H9 (cell line): ENCODE measurements at regions not wholly inside any gene's neighbourhood (a gene's known extent, or its start where the extent isn't known, plus 50 kb on each side); places are given as distances from the start of the nearest gene placed in this dataset.
"Not testable (repeated sequence)": the region's sequence is repeated elsewhere in the genome, so short reads cannot be mapped to it uniquely, and the experiment has no call there.

Source experiments
- DNase-seq: peaks from one replicate; pipeline ENCODE4 v3.0.0-alpha.2; 2017
- H2AFZ ChIP-seq: one replicate; pipeline ENCODE4 v1.6.1; 2013; ENCODE audit warnings: mild to moderate bottlenecking, low read length, control low read depth, moderate library complexity
- H2AK5ac ChIP-seq: 2 replicates; pipeline ENCODE4 v1.6.1; 2013; ENCODE audit warnings: low read length, control low read depth, mixed read lengths; ENCODE audit not compliant: insufficient read length
- H2BK120ac ChIP-seq: one replicate; pipeline ENCODE4 v1.6.1; 2013; ENCODE audit warnings: low read depth, mild to moderate bottlenecking, low read length, control low read depth, inconsistent platforms; ENCODE audit not compliant: poor library complexity, severe bottlenecking
- H2BK12ac ChIP-seq: 2 replicates; pipeline ENCODE4 v1.6.1; 2013; ENCODE audit warnings: low read length, control low read depth, mixed read lengths, low read depth; ENCODE audit not compliant: insufficient read length
- H2BK15ac ChIP-seq: 2 replicates; pipeline ENCODE4 v1.6.1; 2013; ENCODE audit warnings: low read depth, low read length, control low read depth
- H2BK20ac ChIP-seq: one replicate; pipeline ENCODE4 v1.6.1; 2013; ENCODE audit warnings: low read depth, mild to moderate bottlenecking, low read length, control low read depth, inconsistent platforms; ENCODE audit not compliant: poor library complexity, severe bottlenecking
- H2BK5ac ChIP-seq: 2 replicates; pipeline ENCODE4 v1.6.1; 2013; ENCODE audit warnings: low read length, control low read depth, mixed read lengths; ENCODE audit not compliant: insufficient read length
- H3K14ac ChIP-seq: 2 replicates; pipeline ENCODE4 v1.6.1; 2013; ENCODE audit warnings: low read length, control low read depth; ENCODE audit not compliant: insufficient read depth
- H3K18ac ChIP-seq: 2 replicates; pipeline ENCODE4 v1.6.1; 2013; ENCODE audit warnings: low read depth, mild to moderate bottlenecking, mixed read lengths, low read length, control low read depth; ENCODE audit not compliant: insufficient read length
- H3K23ac ChIP-seq: 2 replicates; pipeline ENCODE4 v1.6.1; 2013; ENCODE audit warnings: low read length, control low read depth, mixed read lengths, low read depth; ENCODE audit not compliant: insufficient read length
- H3K23me2 ChIP-seq: 2 replicates; pipeline ENCODE4 v1.6.1; 2013; ENCODE audit warnings: low read depth, mild to moderate bottlenecking, mixed read lengths, low read length, control low read depth; ENCODE audit not compliant: insufficient read length, poor library complexity, severe bottlenecking
- H3K27ac ChIP-seq: 2 replicates; pipeline ENCODE4 v1.5.1; 2013; ENCODE audit warnings: low read length, control low read depth, mixed read lengths, low read depth; ENCODE audit not compliant: insufficient read length
- H3K27me3 ChIP-seq: 2 replicates; pipeline ENCODE4 v1.6.1; 2013; ENCODE audit warnings: low read length, control low read depth, inconsistent platforms; ENCODE audit not compliant: insufficient read depth
- H3K4ac ChIP-seq: 2 replicates; pipeline ENCODE4 v1.6.1; 2013; ENCODE audit warnings: low read depth, mild to moderate bottlenecking, control low read depth, inconsistent platforms, low read length, moderate library complexity
- H3K4me1 ChIP-seq: 2 replicates; pipeline ENCODE4 v1.6.1; 2013; ENCODE audit warnings: low read length, control low read depth, inconsistent platforms; ENCODE audit not compliant: insufficient read depth
- H3K4me2 ChIP-seq: 2 replicates; pipeline ENCODE4 v1.6.1; 2013; ENCODE audit warnings: low read length, control low read depth, mixed read lengths; ENCODE audit not compliant: insufficient read length, insufficient read depth
- H3K56ac ChIP-seq: 2 replicates; pipeline ENCODE4 v1.6.1; 2013; ENCODE audit warnings: low read depth, mild to moderate bottlenecking, mixed read lengths, low read length, control low read depth; ENCODE audit not compliant: insufficient read length
- H3K79me1 ChIP-seq: 2 replicates; pipeline ENCODE4 v1.6.1; 2013; ENCODE audit warnings: low read depth, mild to moderate bottlenecking, moderate library complexity, low read length, control low read depth, inconsistent platforms; ENCODE audit not compliant: insufficient read depth, poor library complexity, severe bottlenecking
- H3K79me2 ChIP-seq: 2 replicates; pipeline ENCODE4 v1.6.1; 2013; ENCODE audit warnings: low read length, control low read depth, inconsistent platforms; ENCODE audit not compliant: insufficient read depth
- H3K9ac ChIP-seq: 2 replicates; pipeline ENCODE4 v1.6.1; 2013; ENCODE audit warnings: low read length, control low read depth, mixed read lengths; ENCODE audit not compliant: insufficient read length; ENCODE audit errors: extremely low read depth
- H3K9me3 ChIP-seq: one replicate; pipeline ENCODE4 v1.6.1; 2013; ENCODE audit warnings: low read depth, low read length, inconsistent platforms; ENCODE audit not compliant: control insufficient read depth
- H3T11ph ChIP-seq: one replicate; pipeline ENCODE4 v1.6.1; 2013; ENCODE audit warnings: mild to moderate bottlenecking, low read length, control low read depth, inconsistent platforms
- H4K20me1 ChIP-seq: one replicate; pipeline ENCODE4 v1.6.1; 2013; ENCODE audit not compliant: control insufficient read depth, insufficient read length, insufficient read depth
- H4K5ac ChIP-seq: 2 replicates; pipeline ENCODE4 v1.6.1; 2013; ENCODE audit warnings: low read depth, mild to moderate bottlenecking, mixed read lengths, low read length, control low read depth; ENCODE audit not compliant: insufficient read length
- H4K8ac ChIP-seq: replicated peaks from 2 replicates; pipeline ENCODE4 v1.6.1; 2013; ENCODE audit warnings: low read length, control low read depth, mixed read lengths, low read depth; ENCODE audit not compliant: insufficient read length
- H4K91ac ChIP-seq: 2 replicates; pipeline ENCODE4 v1.6.1; 2013; ENCODE audit warnings: low read depth, mild to moderate bottlenecking, moderate library complexity, mixed read lengths, low read length, control low read depth; ENCODE audit not compliant: insufficient read length
- H3K27ac Mint-ChIP-seq, 3 experiments: 2 replicates in 2 of 3; 3 replicates in 1 of 3; pipeline ENCODE4 v1.8.0; 2020 to 2021; ENCODE audit warnings: mixed read lengths in 3 of 3, mild to moderate bottlenecking in 1 of 3, moderate library complexity in 1 of 3
- H3K27me3 Mint-ChIP-seq: 2 replicates; pipeline ENCODE4 v1.8.0; 2021; ENCODE audit warnings: low read depth, mild to moderate bottlenecking, moderate library complexity, mixed read lengths
- H3K36me3 Mint-ChIP-seq, 3 experiments: 2 replicates in 2 of 3; 3 replicates in 1 of 3; pipeline ENCODE4 v1.8.0; 2020 to 2021; ENCODE audit warnings: low read depth in 3 of 3, mixed read lengths in 3 of 3; ENCODE audit not compliant: insufficient read depth in 1 of 3
- H3K4me1 Mint-ChIP-seq, 2 experiments: 2 replicates each; pipeline ENCODE4 v1.8.0; 2020; ENCODE audit warnings: mixed read lengths in 2 of 2
- H3K4me3 Mint-ChIP-seq, 2 experiments: 2 replicates in 1 of 2; 3 replicates in 1 of 2; pipeline ENCODE4 v1.8.0; 2020 to 2021; ENCODE audit warnings: mild to moderate bottlenecking in 2 of 2, mixed read lengths in 2 of 2, moderate library complexity in 1 of 2
- H3K9me3 Mint-ChIP-seq, 2 experiments: 2 replicates in 1 of 2; 3 replicates in 1 of 2; pipeline ENCODE4 v1.8.0; 2020; ENCODE audit warnings: mild to moderate bottlenecking in 2 of 2, mixed read lengths in 2 of 2, moderate library complexity in 1 of 2
- WGBS: extraction: QIAGEN DNeasy Blood & Tissue Kit; methylation state at CpG from one replicate; pipeline ENCODE4 v1.1.7; 2013; ENCODE audit warnings: missing lambda C conversion rate, low lambda C conversion rate, mixed read lengths; ENCODE audit not compliant: insufficient read length; ENCODE audit errors: extremely low coverage; 5-methylcytosine and 5-hydroxymethylcytosine counted together

GRCh38 chrX:52308532-52308931 lies 60.3 kb upstream of the XAGE2 start:
- not testable (repeated sequence) for H3K23ac ChIP-seq, H3K56ac ChIP-seq, H3K27me3 Mint-ChIP-seq, H3K4me2 ChIP-seq, H2BK5ac ChIP-seq, H3K23me2 ChIP-seq, H3K79me1 ChIP-seq, H2AFZ ChIP-seq, H3K4me3 Mint-ChIP-seq, H2AK5ac ChIP-seq, H2BK20ac ChIP-seq, H2BK120ac ChIP-seq, DNase-seq, H3K4me1 Mint-ChIP-seq, H3K18ac ChIP-seq, H3K27me3 ChIP-seq, H3K4me1 ChIP-seq, H3K36me3 Mint-ChIP-seq, H4K20me1 ChIP-seq, H3K27ac ChIP-seq, H4K91ac ChIP-seq, H2BK15ac ChIP-seq, H3T11ph ChIP-seq, H2BK12ac ChIP-seq, H3K4ac ChIP-seq, H4K8ac ChIP-seq, H3K27ac Mint-ChIP-seq, H3K79me2 ChIP-seq, H3K9ac ChIP-seq, H4K5ac ChIP-seq, H3K14ac ChIP-seq
- H3K9me3 ChIP-seq: peaks cover 24% of the 10 kb centered on the region
- H3K9me3 Mint-ChIP-seq: peaks cover 48 to 51% of the 10 kb centered on the region in 2 experiments
- WGBS: no CpG with 5 or more reads among the region's 1 CpG
